HCT116 (cell line): ENCODE measurements at regions not wholly inside any gene's neighbourhood (a gene's known extent, or its start where the extent isn't known, plus 50 kb on each side); places are given as distances from the start of the nearest gene placed in this dataset.

Source experiments
- ATAC-seq: fragments of 200-7000 bp; cut with Tn5 transposase; 2 replicates; pipeline ENCODE4 v1.9.1; 2020; ENCODE audit warnings: mild to moderate bottlenecking, moderate library complexity
- BruUV-seq: library from RNA; stranded (reverse); fragments of 400-500 nt; replicated peaks from 2 replicates; lab custom pipeline; 2021; lab: Mats Ljungman, UMichigan
- CTCF ChIA-PET: fragments of 300-600 bp; sonication (Branson Sonifier 250); formaldehyde crosslinking; loops from one replicate; lab custom pipeline; 2021; ENCODE audit warnings: antibody characterized with exemption; lab: Charles Lee
- POLR2A ChIA-PET: fragments of 300-600, 350-600 bp; sonication (Branson Sonifier 250); formaldehyde crosslinking; loops from one replicate; lab custom pipeline; 2021; ENCODE audit warnings: antibody characterized with exemption; lab: Charles Lee
- RAD21 ChIA-PET, 2 experiments: fragments of 300-600 bp; sonication (Branson Sonifier 250); formaldehyde crosslinking; loops; one replicate each; lab custom pipeline; 2023; ENCODE audit warnings: low total read pairs in 2 of 2; ENCODE audit not compliant: uncharacterized antibody in 2 of 2, unreplicated experiment in 2 of 2, low non-redundant PET in 1 of 2; lab: Charles Lee
- DNase-seq: peaks from one replicate; pipeline ENCODE4 v3.0.0-alpha.2; 2010; ENCODE audit warnings: low read depth, low spot score
- H2AFZ ChIP-seq: fragments of 200-600 bp; shearing (Covaris generic), sonication (generic); 2 replicates; pipeline ENCODE4 v1.6.1; 2017; ENCODE audit warnings: low read depth, mixed run types, mixed read lengths, antibody characterized with exemption, low read length; ENCODE audit not compliant: poor library complexity, severe bottlenecking
- H3K27ac ChIP-seq: 2 replicates; pipeline ENCODE4 v1.5.1; 2012; ENCODE audit warnings: low read depth, low read length
- H3K27me3 ChIP-seq: fragments of 200-600 bp; sonication (generic); 2 replicates; pipeline ENCODE4 v1.6.1; 2016; ENCODE audit warnings: mixed run types, low read length, mixed read lengths; ENCODE audit not compliant: insufficient read depth
- H3K36me3 ChIP-seq, 2 experiments: fragments of 200-500 bp in 1 of 2; fragments of 200-600 bp in 1 of 2; sonication (Bioruptor generic) in 1 of 2; sonication (generic) in 1 of 2; 2 replicates each; pipeline versions ENCODE4 v1.5.1 to v1.6.1; 2014 to 2016; ENCODE audit warnings: low read length in 2 of 2, inconsistent platforms in 1 of 2, mixed read lengths in 1 of 2, mixed run types in 1 of 2; ENCODE audit not compliant: insufficient read depth in 2 of 2, control insufficient read depth in 1 of 2
- H3K4me1 ChIP-seq, 2 experiments: fragments of 200-600 bp in 1 of 2; sonication (generic) in 1 of 2; 2 replicates each; pipeline versions ENCODE4 v1.5.1 to v1.6.1; 2012 to 2017; ENCODE audit warnings: low read length in 2 of 2, inconsistent platforms in 1 of 2, mild to moderate bottlenecking in 1 of 2, mixed read lengths in 1 of 2, mixed run types in 1 of 2, moderate library complexity in 1 of 2; ENCODE audit not compliant: insufficient read depth in 2 of 2, control insufficient read depth in 1 of 2
- H3K4me2 ChIP-seq: fragments of 200-600 bp; sonication (generic); 2 replicates; pipeline ENCODE4 v1.6.1; 2017; ENCODE audit warnings: mixed run types, low read length, mixed read lengths
- H3K4me3 ChIP-seq, 2 experiments: fragments of 200-600 bp in 1 of 2; sonication (generic) in 1 of 2; replicated peaks in 1 of 2; 2 replicates each; pipeline ENCODE4 v1.5.1; 2011 to 2016; ENCODE audit warnings: low read length in 2 of 2, control low read depth in 1 of 2, low read depth in 1 of 2, mild to moderate bottlenecking in 1 of 2, mixed read lengths in 1 of 2, mixed run types in 1 of 2
- H3K79me2 ChIP-seq: fragments of 200-600 bp; sonication (generic); 2 replicates; pipeline ENCODE4 v1.6.1; 2017; ENCODE audit warnings: mild to moderate bottlenecking, mixed run types, low read length, moderate library complexity, mixed read lengths; ENCODE audit not compliant: insufficient read depth
- H3K9ac ChIP-seq: fragments of 200-600 bp; sonication (generic); 2 replicates; pipeline ENCODE4 v1.6.1; 2016; ENCODE audit warnings: low read length, mixed read lengths
- H3K9me2 ChIP-seq: fragments of 200-600 bp; sonication (generic), shearing (Covaris generic); 2 replicates; pipeline ENCODE4 v1.6.1; 2017; ENCODE audit warnings: mixed run types, mild to moderate bottlenecking, moderate library complexity; ENCODE audit not compliant: insufficient read depth
- H3K9me3 ChIP-seq, 2 experiments: fragments of 200-500 bp in 1 of 2; fragments of 200-600 bp in 1 of 2; sonication (Bioruptor generic) in 1 of 2; sonication (generic) in 1 of 2; 2 replicates each; pipeline ENCODE4 v1.6.1; 2014 to 2017; ENCODE audit warnings: low read length in 2 of 2, mixed read lengths in 2 of 2, inconsistent platforms in 1 of 2, low read depth in 1 of 2, mild to moderate bottlenecking in 1 of 2, mixed run types in 1 of 2, moderate library complexity in 1 of 2; ENCODE audit not compliant: control insufficient read depth in 1 of 2, insufficient read depth in 1 of 2
- H4K20me1 ChIP-seq: fragments of 200-600 bp; sonication (generic), shearing (Covaris generic); 2 replicates; pipeline ENCODE4 v1.6.1; 2017; ENCODE audit warnings: mixed run types, mild to moderate bottlenecking, moderate library complexity; ENCODE audit not compliant: insufficient read depth
- CBX3 ChIP-seq: IDR thresholded peaks from 2 replicates; pipeline ENCODE4 v1.6.1; 2012; ENCODE audit warnings: low read depth
- CTCF ChIP-seq, 3 experiments: fragments of 200-600 bp in 1 of 3; sonication (generic) in 1 of 3; IDR thresholded peaks in 2 of 3; conservative IDR thresholded peaks in 1 of 3; 2 replicates each; pipeline ENCODE4 v1.5.1; 2012 to 2017; ENCODE audit warnings: low read depth in 2 of 3, low read length in 2 of 3, antibody characterized with exemption in 1 of 3, borderline replicate concordance in 1 of 3, control low read depth in 1 of 3, mild to moderate bottlenecking in 1 of 3, mixed read lengths in 1 of 3, mixed run types in 1 of 3, moderate library complexity in 1 of 3; ENCODE audit not compliant: insufficient read depth in 1 of 3
- ELF1 ChIP-seq: IDR thresholded peaks from 2 replicates; pipeline ENCODE4 v1.6.1; 2012; ENCODE audit warnings: low read depth, borderline replicate concordance
- EZH2phosphoT487 ChIP-seq: fragments of 200-600 bp; IDR thresholded peaks from 2 replicates; pipeline ENCODE4 v1.6.1; 2018; ENCODE audit warnings: antibody characterized with exemption, borderline replicate concordance
- FOSL1 ChIP-seq: IDR thresholded peaks from 2 replicates; pipeline ENCODE4 v1.6.1; 2012; ENCODE audit warnings: low read depth
- JUND ChIP-seq: IDR thresholded peaks from 2 replicates; pipeline ENCODE4 v1.6.1; 2012
- MAX ChIP-seq: IDR thresholded peaks from 2 replicates; pipeline ENCODE4 v1.6.1; 2012
- POLR2A ChIP-seq: IDR thresholded peaks from 2 replicates; pipeline ENCODE4 v1.7.0; 2011; ENCODE audit warnings: borderline replicate concordance; ENCODE audit not compliant: insufficient read depth, insufficient read length; ENCODE audit errors: extremely low read depth
- POLR2AphosphoS5 ChIP-seq: IDR thresholded peaks from 2 replicates; pipeline ENCODE4 v1.6.1; 2011; ENCODE audit warnings: mild to moderate bottlenecking, low read depth, low read length, moderate library complexity
- SIN3A ChIP-seq: IDR thresholded peaks from 2 replicates; pipeline ENCODE4 v1.6.1; 2012; ENCODE audit warnings: low read depth
- SP1 ChIP-seq: IDR thresholded peaks from 2 replicates; pipeline ENCODE4 v1.6.1; 2012; ENCODE audit warnings: low read depth
- SRF ChIP-seq: IDR thresholded peaks from 2 replicates; pipeline ENCODE4 v1.6.1; 2012; ENCODE audit warnings: low read depth
- TCF7L2 ChIP-seq: IDR thresholded peaks from 2 replicates; pipeline ENCODE4 v1.7.0; 2011; ENCODE audit warnings: borderline replicate concordance, inconsistent platforms; ENCODE audit not compliant: insufficient read depth, insufficient read length; ENCODE audit errors: extremely low read depth
- ZFX ChIP-seq: fragments of 450-650 bp; IDR thresholded peaks from 2 replicates; pipeline ENCODE4 v1.6.1; 2017
- intact Hi-C: fragments of 100-400 bp; cut with micrococcal nuclease; formaldehyde crosslinking; loops from 2 replicates; pipeline ENCODE4 v1.10.0; 2022
- TF ChIP-seq, protein P1 (sequence below): IDR thresholded peaks from 2 replicates; pipeline ENCODE4 v1.6.1; 2012; ENCODE audit warnings: low read depth
- TF ChIP-seq, protein P2 (sequence below): IDR thresholded peaks from 2 replicates; pipeline ENCODE4 v1.6.1; 2011; ENCODE audit warnings: mild to moderate bottlenecking, low read length, moderate library complexity; ENCODE audit not compliant: insufficient replicate concordance; ENCODE audit errors: extremely low read depth

- RAD21 ChIA-PET: no interaction called here
- Histone ChIP-seq H3K27ac (no peak overlapping the region), H3K9me3 (no peaks in the 10 kb centered on the region), H3K36me3 (no peaks in the 10 kb centered on the region), H4K20me1 (no peaks in the 10 kb centered on the region), H3K27me3 (no peaks in the 10 kb centered on the region), H3K9ac (no peak overlapping the region), H3K4me2 (no peak overlapping the region), H3K9me2 (no peaks in the 10 kb centered on the region), H2AFZ (no peak overlapping the region), H3K79me2 (no peaks in the 10 kb centered on the region), H3K4me1 (peaks cover 2 to 13% of the 10 kb centered on the region in 2 experiments; a peak in 3 of 4 replicates), H3K4me3 (no peak overlapping the region)
- TF ChIP-seq MAX: no peak
- no peak for TF ChIP-seq SRF
- TF ChIP-seq ELF1: no peak
- TF ChIP-seq CBX3: no peak
- no peak for TF ChIP-seq CTCF (IDR thresholded peaks at IDR 0.05 in 2 of 3, conservative IDR thresholded peaks at IDR 0.05 in 1 of 3; ENCODE audit: borderline replicate concordance in 1 of 3, insufficient read depth in 1 of 3, low read depth in 2 of 3, low read length in 2 of 3)
- no peak for TF ChIP-seq SIN3A
- no peak for TF ChIP-seq FOSL1
- TF ChIP-seq ZFX: no peak
- TF ChIP-seq POLR2AphosphoS5: no peak
- no peak for TF ChIP-seq POLR2A
- TF ChIP-seq, protein P1, sequence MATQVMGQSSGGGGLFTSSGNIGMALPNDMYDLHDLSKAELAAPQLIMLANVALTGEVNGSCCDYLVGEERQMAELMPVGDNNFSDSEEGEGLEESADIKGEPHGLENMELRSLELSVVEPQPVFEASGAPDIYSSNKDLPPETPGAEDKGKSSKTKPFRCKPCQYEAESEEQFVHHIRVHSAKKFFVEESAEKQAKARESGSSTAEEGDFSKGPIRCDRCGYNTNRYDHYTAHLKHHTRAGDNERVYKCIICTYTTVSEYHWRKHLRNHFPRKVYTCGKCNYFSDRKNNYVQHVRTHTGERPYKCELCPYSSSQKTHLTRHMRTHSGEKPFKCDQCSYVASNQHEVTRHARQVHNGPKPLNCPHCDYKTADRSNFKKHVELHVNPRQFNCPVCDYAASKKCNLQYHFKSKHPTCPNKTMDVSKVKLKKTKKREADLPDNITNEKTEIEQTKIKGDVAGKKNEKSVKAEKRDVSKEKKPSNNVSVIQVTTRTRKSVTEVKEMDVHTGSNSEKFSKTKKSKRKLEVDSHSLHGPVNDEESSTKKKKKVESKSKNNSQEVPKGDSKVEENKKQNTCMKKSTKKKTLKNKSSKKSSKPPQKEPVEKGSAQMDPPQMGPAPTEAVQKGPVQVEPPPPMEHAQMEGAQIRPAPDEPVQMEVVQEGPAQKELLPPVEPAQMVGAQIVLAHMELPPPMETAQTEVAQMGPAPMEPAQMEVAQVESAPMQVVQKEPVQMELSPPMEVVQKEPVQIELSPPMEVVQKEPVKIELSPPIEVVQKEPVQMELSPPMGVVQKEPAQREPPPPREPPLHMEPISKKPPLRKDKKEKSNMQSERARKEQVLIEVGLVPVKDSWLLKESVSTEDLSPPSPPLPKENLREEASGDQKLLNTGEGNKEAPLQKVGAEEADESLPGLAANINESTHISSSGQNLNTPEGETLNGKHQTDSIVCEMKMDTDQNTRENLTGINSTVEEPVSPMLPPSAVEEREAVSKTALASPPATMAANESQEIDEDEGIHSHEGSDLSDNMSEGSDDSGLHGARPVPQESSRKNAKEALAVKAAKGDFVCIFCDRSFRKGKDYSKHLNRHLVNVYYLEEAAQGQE: no peak
- no peak for TF ChIP-seq EZH2phosphoT487
- TF ChIP-seq, protein P2, sequence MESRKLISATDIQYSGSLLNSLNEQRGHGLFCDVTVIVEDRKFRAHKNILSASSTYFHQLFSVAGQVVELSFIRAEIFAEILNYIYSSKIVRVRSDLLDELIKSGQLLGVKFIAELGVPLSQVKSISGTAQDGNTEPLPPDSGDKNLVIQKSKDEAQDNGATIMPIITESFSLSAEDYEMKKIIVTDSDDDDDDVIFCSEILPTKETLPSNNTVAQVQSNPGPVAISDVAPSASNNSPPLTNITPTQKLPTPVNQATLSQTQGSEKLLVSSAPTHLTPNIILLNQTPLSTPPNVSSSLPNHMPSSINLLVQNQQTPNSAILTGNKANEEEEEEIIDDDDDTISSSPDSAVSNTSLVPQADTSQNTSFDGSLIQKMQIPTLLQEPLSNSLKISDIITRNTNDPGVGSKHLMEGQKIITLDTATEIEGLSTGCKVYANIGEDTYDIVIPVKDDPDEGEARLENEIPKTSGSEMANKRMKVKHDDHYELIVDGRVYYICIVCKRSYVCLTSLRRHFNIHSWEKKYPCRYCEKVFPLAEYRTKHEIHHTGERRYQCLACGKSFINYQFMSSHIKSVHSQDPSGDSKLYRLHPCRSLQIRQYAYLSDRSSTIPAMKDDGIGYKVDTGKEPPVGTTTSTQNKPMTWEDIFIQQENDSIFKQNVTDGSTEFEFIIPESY: no peak
- TF ChIP-seq TCF7L2: no peak
- TF ChIP-seq SP1: no peak
- TF ChIP-seq JUND: no peak
- ATAC-seq (no peak), DNase-seq (no peak)
- no TSS peak for BruUV-seq
- CTCF ChIA-PET: no interaction called here
- intact Hi-C loops: no loop called here
- POLR2A ChIA-PET: no interaction called here
Observed at GRCh38 chr11:33946930-33947329, 55.1 kb upstream of the LMO2 start.
